OCI-LY1 (cell line): ENCODE measurements at regions not wholly inside any gene's neighbourhood (a gene's known extent, or its start where the extent isn't known, plus 50 kb on each side); places are given as distances from the start of the nearest gene placed in this dataset.
"Not testable (repeated sequence)": the region's sequence is repeated elsewhere in the genome, so short reads cannot be mapped to it uniquely, and the experiment has no call there.

Source experiments
- H2AFZ ChIP-seq: fragments of 200-600 bp; sonication (generic), shearing (Covaris generic); 2 replicates; pipeline ENCODE4 v1.6.0; 2014; ENCODE audit warnings: antibody characterized with exemption, mild to moderate bottlenecking, low read length
- H3F3A ChIP-seq: fragments of 200-600 bp; sonication (generic), shearing (Covaris generic); 2 replicates; pipeline ENCODE4 v1.6.0; 2014; ENCODE audit warnings: mild to moderate bottlenecking, antibody characterized with exemption, low read length, moderate library complexity; ENCODE audit not compliant: insufficient read depth
- H3K27ac ChIP-seq: fragments of 200-600 bp; sonication (generic); 2 replicates; pipeline ENCODE4 v1.5.1; 2014; ENCODE audit warnings: low read length, mixed run types, mild to moderate bottlenecking, low read depth; ENCODE audit not compliant: poor library complexity, severe bottlenecking
- H3K27me3 ChIP-seq: fragments of 200-600 bp; sonication (generic); 2 replicates; pipeline ENCODE4 v1.6.0; 2014; ENCODE audit warnings: antibody characterized with exemption, mild to moderate bottlenecking, low read length, moderate library complexity; ENCODE audit not compliant: insufficient read depth
- H3K36me3 ChIP-seq: fragments of 200-600 bp; sonication (generic); 2 replicates; pipeline ENCODE4 v1.6.1; 2014; ENCODE audit warnings: mild to moderate bottlenecking, antibody characterized with exemption, low read length, moderate library complexity, mixed read lengths; ENCODE audit not compliant: insufficient read depth
- H3K4me1 ChIP-seq: fragments of 200-600 bp; sonication (generic); 2 replicates; pipeline ENCODE4 v1.5.1; 2014; ENCODE audit warnings: mild to moderate bottlenecking, low read length, moderate library complexity; ENCODE audit not compliant: insufficient read depth, severe bottlenecking
- H3K4me2 ChIP-seq: fragments of 200-600 bp; sonication (generic), shearing (Covaris generic); 2 replicates; pipeline ENCODE4 v1.6.1; 2014; ENCODE audit warnings: low read length
- H3K4me3 ChIP-seq: fragments of 200-600 bp; sonication (generic); 2 replicates; pipeline ENCODE4 v1.5.1; 2014; ENCODE audit warnings: low read length, low read depth, mild to moderate bottlenecking, mixed read lengths; ENCODE audit not compliant: poor library complexity, severe bottlenecking
- H3K79me2 ChIP-seq: fragments of 200-600 bp; shearing (Covaris generic); 2 replicates; pipeline ENCODE4 v1.6.1; 2016; ENCODE audit warnings: mixed run types, low read length, mixed read lengths; ENCODE audit not compliant: insufficient read depth
- H3K9ac ChIP-seq: fragments of 200-600 bp; sonication (generic), shearing (Covaris generic); 2 replicates; pipeline ENCODE4 v1.6.1; 2014; ENCODE audit warnings: mild to moderate bottlenecking, low read length, mixed read lengths
- H3K9me2 ChIP-seq: fragments of 200-600 bp; sonication (generic), shearing (Covaris generic); 2 replicates; pipeline ENCODE4 v1.6.1; 2014; ENCODE audit warnings: low read depth, mild to moderate bottlenecking, low read length, mixed read lengths
- H3K9me3 ChIP-seq: fragments of 200-600 bp; shearing (Covaris generic); 2 replicates; pipeline ENCODE4 v1.6.1; 2014; ENCODE audit warnings: low read length, mixed read lengths
- H4K20me1 ChIP-seq: fragments of 200-600 bp; sonication (generic), shearing (Covaris generic); 2 replicates; pipeline ENCODE4 v1.6.0; 2016; ENCODE audit warnings: mild to moderate bottlenecking, low read length; ENCODE audit not compliant: insufficient read depth
- CTCF ChIP-seq: fragments of 200-600 bp; sonication (generic), shearing (Covaris generic); IDR thresholded peaks from 2 replicates; pipeline ENCODE4 v1.5.1; 2017; ENCODE audit warnings: mild to moderate bottlenecking, antibody characterized with exemption, low read length, moderate library complexity, mixed read lengths
- EZH2 ChIP-seq: fragments of 200-600 bp; sonication (generic), shearing (Covaris generic); IDR thresholded peaks from 2 replicates; pipeline ENCODE4 v1.8.0; 2017; ENCODE audit warnings: borderline replicate concordance, mixed run types, mild to moderate bottlenecking, antibody characterized with exemption, low read length, moderate library complexity, mixed read lengths

- Histone ChIP-seq H3K9ac (no peak overlapping the region), H3K9me3 (no peaks in the 10 kb centered on the region), H3K9me2 (no peaks in the 10 kb centered on the region), H3K4me3 (no peak overlapping the region), H3K36me3 (no peaks in the 10 kb centered on the region), H3F3A (no peaks in the 10 kb centered on the region), H3K27ac (no peak overlapping the region), H3K4me2 (no peak overlapping the region), H3K27me3 (no peaks in the 10 kb centered on the region), H3K79me2 (no peaks in the 10 kb centered on the region), H3K4me1 (no peaks in the 10 kb centered on the region), H4K20me1 (no peaks in the 10 kb centered on the region), H2AFZ (no peak overlapping the region)
- TF ChIP-seq CTCF = no peak
- TF ChIP-seq EZH2 = no peak
These were observed 91.0 kb upstream of the DAPK1 start for GRCh38 chr9:87406543-87407166.

GRCh38 chr9:87410047-87411005 lies 87.3 kb upstream of the DAPK1 start:
- not testable (repeated sequence) for H3K9me3 ChIP-seq, H3K27me3 ChIP-seq, H3K4me2 ChIP-seq, H3K36me3 ChIP-seq, H3F3A ChIP-seq, H3K9me2 ChIP-seq, H3K4me3 ChIP-seq, H4K20me1 ChIP-seq, H2AFZ ChIP-seq, H3K79me2 ChIP-seq, H3K27ac ChIP-seq, H3K4me1 ChIP-seq, H3K9ac ChIP-seq

- H2AFZ ChIP-seq = no peak overlapping the region
- TF ChIP-seq EZH2 (no peak), CTCF (no peak)
- H3K9me3 ChIP-seq = 0 out of 2 replicates have a peak, but pooled peaks cover 3% of the 10 kb centered on the region
- no peaks in the 10 kb centered on the region for H4K20me1 ChIP-seq
- no peaks in the 10 kb centered on the region for H3K4me1 ChIP-seq
- no peak overlapping the region for H3K27ac ChIP-seq
- no peak overlapping the region for H3K4me3 ChIP-seq
- H3K4me2 ChIP-seq = no peak overlapping the region
- no peaks in the 10 kb centered on the region for H3K27me3 ChIP-seq
- H3K79me2 ChIP-seq = no peaks in the 10 kb centered on the region
- no peak overlapping the region for H3K9ac ChIP-seq
- H3F3A ChIP-seq = no peaks in the 10 kb centered on the region
- H3K9me2 ChIP-seq = no peaks in the 10 kb centered on the region
- no peaks in the 10 kb centered on the region for H3K36me3 ChIP-seq
These were observed 76.8 kb upstream of the DAPK1 start for GRCh38 chr9:87420884-87421283.
